ACC112 (cell line): ENCODE measurements at regions not wholly inside any gene's neighbourhood (a gene's known extent, or its start where the extent isn't known, plus 50 kb on each side); places are given as distances from the start of the nearest gene placed in this dataset.
"Not testable (repeated sequence)": the region's sequence is repeated elsewhere in the genome, so short reads cannot be mapped to it uniquely, and the experiment has no call there.

Experiments used
- H2AFZ ChIP-seq: fragments of 200-600 bp; sonication (generic); one replicate; pipeline ENCODE4 v1.6.0; 2017; ENCODE audit warnings: antibody characterized with exemption, low read length; ENCODE audit not compliant: unreplicated experiment
- H3K27ac ChIP-seq: fragments of 200-600 bp; sonication (generic); 2 replicates; pipeline ENCODE4 v1.5.1; 2014; ENCODE audit warnings: low read depth, mild to moderate bottlenecking, antibody characterized with exemption, low read length, moderate library complexity
- H3K27me3 ChIP-seq: fragments of 200-600 bp; sonication (generic); 2 replicates; pipeline ENCODE4 v1.6.1; 2014; ENCODE audit warnings: mild to moderate bottlenecking, antibody characterized with exemption, low read length, moderate library complexity, mixed read lengths; ENCODE audit not compliant: insufficient read depth
- H3K36me3 ChIP-seq: fragments of 200-600 bp; sonication (generic); 2 replicates; pipeline ENCODE4 v1.6.1; 2016; ENCODE audit warnings: mild to moderate bottlenecking, antibody characterized with exemption, low read length, moderate library complexity, mixed read lengths; ENCODE audit not compliant: insufficient read depth
- H3K4me1 ChIP-seq: fragments of 200-600 bp; sonication (generic); one replicate; pipeline ENCODE4 v1.6.1; 2016; ENCODE audit warnings: low read length, mixed read lengths; ENCODE audit not compliant: insufficient read depth, unreplicated experiment, control insufficient read depth
- H3K4me3 ChIP-seq: fragments of 200-600 bp; sonication (generic); 2 replicates; pipeline ENCODE4 v1.5.1; 2014; ENCODE audit warnings: mild to moderate bottlenecking, low read depth, low read length
- H3K79me2 ChIP-seq: fragments of 200-600 bp; sonication (generic); one replicate; pipeline ENCODE4 v1.6.0; 2016; ENCODE audit warnings: low read length; ENCODE audit not compliant: control insufficient read depth, unreplicated experiment, insufficient read depth

DNA sequence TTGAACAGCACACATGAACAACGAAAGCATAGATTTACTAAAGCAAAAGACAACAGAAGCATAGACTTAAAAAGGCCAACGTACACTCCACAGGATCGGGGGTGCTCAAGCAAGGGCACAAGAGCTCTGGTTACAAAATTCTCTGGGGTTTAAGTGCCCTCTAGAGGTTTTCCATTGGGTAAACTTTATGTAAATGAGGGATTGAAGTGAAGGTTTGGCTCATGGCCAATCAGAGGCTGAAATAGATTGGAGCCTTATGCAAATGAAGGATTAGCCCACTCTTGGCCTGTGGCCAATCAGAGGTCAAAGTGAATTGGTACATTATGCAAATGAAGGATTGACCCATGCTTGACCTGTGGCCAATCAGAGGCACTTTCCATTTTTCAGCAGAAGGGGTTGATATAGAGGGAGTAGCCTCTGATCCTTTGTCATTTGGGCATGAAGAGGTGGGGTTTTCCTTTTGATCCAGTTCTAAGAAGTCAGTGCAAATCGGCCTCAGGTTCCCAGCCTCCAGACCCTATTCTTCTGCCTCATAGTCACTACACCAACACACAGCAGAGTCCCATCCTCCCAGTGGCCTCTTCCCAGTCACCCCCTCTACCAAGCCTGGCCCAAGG, 244.9 kb downstream of the THBS2 start:
- Histone ChIP-seq H3K4me1 (no peaks in the 10 kb centered on the region), H3K27me3 (no peaks in the 10 kb centered on the region), H3K27ac (no peak overlapping the region), H3K36me3 (no peaks in the 10 kb centered on the region), H3K79me2 (no peaks in the 10 kb centered on the region), H3K4me3 (no peak overlapping the region), H2AFZ (no peak overlapping the region)

DNA sequence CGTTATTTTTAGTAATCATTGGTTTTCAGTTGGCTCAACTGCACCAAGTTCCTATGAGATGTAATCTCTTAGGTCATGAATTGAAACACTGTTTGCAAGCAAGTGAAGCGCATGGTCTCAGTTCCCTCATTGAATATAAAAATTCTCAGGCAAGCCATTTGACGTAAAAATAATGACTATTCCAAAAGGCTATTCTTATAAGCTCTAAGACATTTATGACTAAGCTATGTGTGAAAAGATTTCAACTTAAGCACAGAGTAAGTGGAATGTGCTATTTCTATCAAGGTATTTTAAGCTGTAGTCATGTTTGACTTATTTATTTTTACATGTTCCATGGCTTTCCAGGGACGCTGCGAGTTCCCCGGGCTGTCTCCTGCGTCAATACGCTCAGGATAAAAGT, 248.5 kb downstream of the THBS2 start:
- Histone ChIP-seq H3K4me1 (no peaks in the 10 kb centered on the region), H3K4me3 (no peak overlapping the region), H3K27me3 (no peaks in the 10 kb centered on the region), H3K79me2 (no peaks in the 10 kb centered on the region), H2AFZ (no peak overlapping the region), H3K27ac (no peak overlapping the region), H3K36me3 (no peaks in the 10 kb centered on the region)

GRCh38 chr6:169000022-169000421, 253.6 kb downstream of the THBS2 start:
- no peaks in the 10 kb centered on the region for H3K36me3 ChIP-seq
- H3K4me1 ChIP-seq: no peaks in the 10 kb centered on the region
- no peaks in the 10 kb centered on the region for H3K79me2 ChIP-seq
- no peak overlapping the region for H3K4me3 ChIP-seq
- H3K27me3 ChIP-seq: no peaks in the 10 kb centered on the region
- no peak overlapping the region for H3K27ac ChIP-seq
- no peak overlapping the region for H2AFZ ChIP-seq

DNA sequence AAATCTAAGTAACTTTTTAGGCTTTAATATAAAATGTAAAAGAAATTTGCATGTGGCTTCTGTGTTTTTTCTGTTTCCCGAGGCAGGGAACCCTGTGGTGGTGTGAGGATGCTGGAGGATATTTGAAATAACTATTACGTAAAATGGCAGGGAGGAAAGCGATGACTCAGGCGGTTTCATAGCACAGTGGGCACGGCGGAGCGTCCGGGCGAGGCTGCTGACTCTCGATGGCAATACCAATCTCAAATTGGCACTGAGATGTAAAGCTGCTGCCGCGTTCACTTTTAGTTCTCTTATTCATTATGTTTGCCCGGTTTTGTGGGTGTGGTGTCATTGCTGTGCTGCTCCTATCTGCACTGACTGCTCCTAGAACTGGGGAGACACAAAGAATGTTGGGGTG, 254.3 kb downstream of the THBS2 start:
- no peaks in the 10 kb centered on the region for H3K4me1 ChIP-seq
- no peak overlapping the region for H2AFZ ChIP-seq
- H3K27me3 ChIP-seq: no peaks in the 10 kb centered on the region
- no peak overlapping the region for H3K4me3 ChIP-seq
- H3K79me2 ChIP-seq: no peaks in the 10 kb centered on the region
- no peaks in the 10 kb centered on the region for H3K36me3 ChIP-seq
- no peak overlapping the region for H3K27ac ChIP-seq

DNA sequence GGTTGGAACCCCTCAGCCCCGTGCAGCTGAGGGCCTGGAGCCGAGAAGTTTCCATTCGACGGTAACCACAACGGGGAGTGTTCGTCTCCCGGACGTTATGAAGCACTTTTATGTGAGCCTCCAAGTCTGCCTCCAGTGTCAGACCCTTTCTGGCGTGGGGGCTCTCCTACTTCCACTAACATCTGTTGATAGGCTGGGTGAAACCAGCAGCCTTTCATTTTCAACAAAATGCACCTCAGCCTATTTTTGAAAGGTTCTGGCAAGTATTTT, 257.4 kb downstream of the THBS2 start:
- H3K79me2 ChIP-seq: no peaks in the 10 kb centered on the region
- no peak overlapping the region for H3K27ac ChIP-seq

GRCh38 chr6:168995526-168996355, 257.9 kb downstream of the THBS2 start:
- Histone ChIP-seq H3K4me1 (no peaks in the 10 kb centered on the region), H2AFZ (no peak overlapping the region), H3K36me3 (no peaks in the 10 kb centered on the region), H3K27ac (no peak overlapping the region), H3K4me3 (no peak overlapping the region), H3K79me2 (no peaks in the 10 kb centered on the region), H3K27me3 (no peaks in the 10 kb centered on the region)

More for the DNA sequence above, 257.4 kb downstream of the THBS2 start:
- H3K4me1 ChIP-seq: no peaks in the 10 kb centered on the region
- no peaks in the 10 kb centered on the region for H3K27me3 ChIP-seq
- H3K4me3 ChIP-seq: no peak overlapping the region
- H2AFZ ChIP-seq: no peak overlapping the region
- no peaks in the 10 kb centered on the region for H3K36me3 ChIP-seq

DNA sequence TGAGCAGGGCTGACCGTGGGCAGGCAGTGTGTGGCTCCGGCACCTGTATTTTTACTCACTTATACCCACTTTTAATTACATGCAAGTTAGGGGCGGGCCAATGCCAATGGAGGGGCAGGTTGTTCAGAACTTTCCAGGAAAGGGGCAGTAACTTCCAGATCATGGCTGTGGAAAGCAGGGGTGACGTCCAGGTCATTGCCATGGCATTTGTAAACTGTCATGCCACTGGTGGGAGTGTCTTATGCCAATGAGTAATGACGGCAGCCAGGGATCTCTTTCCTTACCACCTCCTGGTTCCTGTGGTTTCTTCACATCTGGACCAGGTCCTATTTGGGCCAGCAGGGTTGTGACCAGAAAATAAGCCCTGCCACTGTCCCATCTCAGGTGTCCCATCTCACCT, 258.7 kb downstream of the THBS2 start:
- Histone ChIP-seq H3K4me1 (no peaks in the 10 kb centered on the region), H2AFZ (no peak overlapping the region), H3K79me2 (no peaks in the 10 kb centered on the region), H3K4me3 (no peak overlapping the region), H3K27me3 (no peaks in the 10 kb centered on the region), H3K27ac (no peak overlapping the region), H3K36me3 (no peaks in the 10 kb centered on the region)

- Histone ChIP-seq H3K4me1 (no peaks in the 10 kb centered on the region), H3K4me3 (no peak overlapping the region)
Measured at GRCh38 chr6:168992446-168993144, 261.1 kb downstream of the THBS2 start.

DNA sequence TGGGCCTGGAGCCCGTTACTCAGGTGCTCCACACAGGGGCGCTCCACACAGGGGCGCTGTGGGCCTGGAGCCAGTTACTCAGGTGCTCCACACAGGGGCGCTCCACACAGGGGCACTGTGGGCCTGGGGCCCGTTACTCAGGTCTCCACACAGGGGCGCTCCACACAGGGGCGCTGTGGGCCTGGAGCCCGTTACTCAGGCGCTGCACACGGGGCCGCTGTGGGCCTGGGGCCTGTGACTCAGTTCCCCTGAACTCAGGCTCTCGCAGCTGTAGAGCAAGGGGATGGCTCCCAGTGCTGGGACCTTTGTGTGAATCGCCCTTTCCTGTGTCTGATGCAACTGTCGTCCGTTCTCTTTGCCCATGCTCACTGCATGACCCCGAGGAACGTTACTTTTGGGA, 262.0 kb downstream of the THBS2 start:
- not testable (repeated sequence) for H3K4me3 ChIP-seq, H3K36me3 ChIP-seq, H2AFZ ChIP-seq, H3K27ac ChIP-seq, H3K27me3 ChIP-seq, H3K79me2 ChIP-seq, H3K4me1 ChIP-seq

More at GRCh38 chr6:168992446-168993144, 261.1 kb downstream of the THBS2 start:
- Histone ChIP-seq H3K27me3 (no peaks in the 10 kb centered on the region), H2AFZ (no peak overlapping the region), H3K27ac (no peak overlapping the region), H3K79me2 (no peaks in the 10 kb centered on the region), H3K36me3 (no peaks in the 10 kb centered on the region)

DNA sequence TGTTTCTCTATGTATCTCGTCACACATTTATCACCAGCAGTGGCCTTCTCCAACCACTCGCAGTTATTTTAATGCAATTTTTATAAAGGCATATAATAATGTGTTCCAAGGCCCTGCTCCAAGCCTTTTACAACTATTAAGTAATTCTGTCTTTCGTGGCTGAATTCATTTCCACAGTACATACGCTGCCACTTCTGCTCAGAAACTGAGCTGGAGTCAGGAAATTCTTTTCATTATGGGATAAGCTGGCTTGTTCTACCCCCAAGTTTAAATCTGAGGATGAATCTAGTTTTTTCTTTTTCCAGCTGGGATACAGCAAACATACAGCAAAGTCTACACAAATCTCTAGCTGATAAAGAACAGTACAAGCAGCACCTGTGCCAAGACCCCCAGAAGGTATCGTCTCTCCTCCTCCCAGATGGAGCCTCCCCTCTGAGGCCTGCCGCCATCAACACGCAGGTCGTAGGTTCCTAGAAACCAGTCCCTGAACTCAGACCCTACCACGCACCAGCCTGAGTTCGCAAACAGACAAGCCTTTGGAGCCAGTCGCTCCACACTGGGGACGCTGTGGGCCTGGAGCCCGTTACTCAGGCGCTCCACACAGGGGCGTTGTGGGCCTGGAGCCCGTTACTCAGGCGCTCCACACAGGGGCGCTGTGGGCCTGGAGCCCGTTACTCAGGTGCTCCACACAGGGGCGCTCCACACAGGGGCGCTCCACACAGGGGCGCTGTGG, 263.5 kb downstream of the THBS2 start:
- Histone ChIP-seq H3K27ac (no peak overlapping the region), H3K4me3 (no peak overlapping the region), H3K4me1 (no peaks in the 10 kb centered on the region), H3K79me2 (no peaks in the 10 kb centered on the region), H3K27me3 (no peaks in the 10 kb centered on the region), H2AFZ (no peak overlapping the region), H3K36me3 (no peaks in the 10 kb centered on the region)
